MG63 (cell line): ENCODE measurements at regions not wholly inside any gene's neighbourhood (a gene's known extent, or its start where the extent isn't known, plus 50 kb on each side); places are given as distances from the start of the nearest gene placed in this dataset.
"Not testable (repeated sequence)": the region's sequence is repeated elsewhere in the genome, so short reads cannot be mapped to it uniquely, and the experiment has no call there.

Source experiments
- DNase-seq: peaks from one replicate; pipeline ENCODE4 v3.0.0-alpha.2; 2020
- H3K27me3 ChIP-seq: fragments of 250-450 bp; sonication (Bioruptor Pico); 2 replicates; pipeline ENCODE4 v1.5.1; 2020; ENCODE audit warnings: mild to moderate bottlenecking, moderate library complexity
- H3K36me3 ChIP-seq: fragments of 250-450 bp; sonication (Bioruptor Pico); 2 replicates; pipeline ENCODE4 v1.5.1; 2020; ENCODE audit warnings: mild to moderate bottlenecking, moderate library complexity
- H3K4me3 ChIP-seq: fragments of 250-450 bp; sonication (Bioruptor Pico); 2 replicates; pipeline ENCODE4 v1.5.1; 2020; ENCODE audit warnings: mild to moderate bottlenecking, moderate library complexity
- H3K9me3 ChIP-seq: fragments of 250-450 bp; sonication (Bioruptor Pico); 2 replicates; pipeline ENCODE4 v1.5.1; 2020; ENCODE audit warnings: mild to moderate bottlenecking, moderate library complexity

DNA sequence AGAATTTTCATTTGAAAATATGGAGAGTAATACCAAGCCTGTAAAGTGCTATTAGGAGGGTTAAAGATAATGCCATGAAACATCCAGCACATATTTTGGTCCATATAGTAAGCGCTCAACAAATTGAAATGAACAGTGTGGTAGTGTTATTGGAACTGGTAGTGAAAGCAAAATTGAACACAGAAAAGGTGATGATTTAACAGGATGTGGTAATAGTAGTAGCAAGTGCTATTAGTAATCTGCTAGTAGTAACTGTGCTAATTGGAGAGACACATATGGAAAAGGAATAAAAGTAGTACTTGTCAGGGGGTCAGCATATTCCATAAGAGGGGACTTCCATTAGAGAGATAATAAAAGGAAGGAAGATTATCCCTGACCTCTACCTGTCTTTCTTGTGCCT is 187.3 kb downstream of the HTR1A start:
- Histone ChIP-seq H3K36me3 (no peaks in the 10 kb centered on the region), H3K9me3 (no peaks in the 10 kb centered on the region), H3K27me3 (no peaks in the 10 kb centered on the region)

DNA sequence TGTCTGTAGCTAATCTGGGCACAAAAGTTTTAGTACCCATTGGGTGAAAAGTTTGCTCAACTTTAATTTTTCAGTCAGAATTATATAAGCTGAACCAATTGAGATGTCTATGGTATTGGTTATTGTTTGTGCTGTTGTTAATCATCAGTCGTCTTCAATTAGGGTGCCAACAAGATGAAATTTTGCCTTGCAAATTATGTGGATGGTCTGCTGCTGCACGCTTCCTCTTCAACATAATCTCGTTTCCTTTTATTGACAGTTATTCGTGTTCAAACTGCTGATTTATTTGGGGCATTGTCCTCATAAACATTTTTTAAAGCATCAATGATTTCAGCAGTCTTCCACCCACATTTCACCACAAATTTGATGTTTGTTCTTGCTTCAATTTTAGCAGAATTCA is 194.0 kb downstream of the HTR1A start:
- H3K27me3 ChIP-seq: no peaks in the 10 kb centered on the region
- no peak for DNase-seq
- no peaks in the 10 kb centered on the region for H3K9me3 ChIP-seq
- H3K4me3 ChIP-seq: no peak overlapping the region
- no peaks in the 10 kb centered on the region for H3K36me3 ChIP-seq

More for the DNA sequence above, 187.3 kb downstream of the HTR1A start:
- DNase-seq: no peak
- no peak overlapping the region for H3K4me3 ChIP-seq

DNA sequence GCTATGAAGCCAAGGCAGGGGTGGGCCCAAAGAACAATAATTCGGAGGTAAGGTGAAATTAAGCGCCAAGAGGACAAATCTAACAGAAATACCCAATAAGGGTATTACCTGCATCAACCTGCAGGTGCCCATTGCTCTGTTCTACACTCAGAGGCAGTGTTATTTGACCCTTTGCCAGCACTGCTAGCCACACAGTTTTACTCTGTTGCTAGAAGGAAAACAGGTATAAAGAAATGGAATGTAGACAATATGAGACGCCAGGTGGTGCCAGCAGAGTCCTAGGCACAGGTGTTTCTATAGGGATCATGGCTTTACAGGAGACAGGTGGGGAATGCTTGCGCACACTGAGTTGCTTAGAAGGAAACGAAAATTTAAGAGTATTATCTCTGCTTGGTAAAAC is 201.3 kb downstream of the HTR1A start:
- Histone ChIP-seq H3K27me3 (no peaks in the 10 kb centered on the region), H3K4me3 (no peak overlapping the region), H3K9me3 (no peaks in the 10 kb centered on the region), H3K36me3 (no peaks in the 10 kb centered on the region)
- no peak for DNase-seq

DNA sequence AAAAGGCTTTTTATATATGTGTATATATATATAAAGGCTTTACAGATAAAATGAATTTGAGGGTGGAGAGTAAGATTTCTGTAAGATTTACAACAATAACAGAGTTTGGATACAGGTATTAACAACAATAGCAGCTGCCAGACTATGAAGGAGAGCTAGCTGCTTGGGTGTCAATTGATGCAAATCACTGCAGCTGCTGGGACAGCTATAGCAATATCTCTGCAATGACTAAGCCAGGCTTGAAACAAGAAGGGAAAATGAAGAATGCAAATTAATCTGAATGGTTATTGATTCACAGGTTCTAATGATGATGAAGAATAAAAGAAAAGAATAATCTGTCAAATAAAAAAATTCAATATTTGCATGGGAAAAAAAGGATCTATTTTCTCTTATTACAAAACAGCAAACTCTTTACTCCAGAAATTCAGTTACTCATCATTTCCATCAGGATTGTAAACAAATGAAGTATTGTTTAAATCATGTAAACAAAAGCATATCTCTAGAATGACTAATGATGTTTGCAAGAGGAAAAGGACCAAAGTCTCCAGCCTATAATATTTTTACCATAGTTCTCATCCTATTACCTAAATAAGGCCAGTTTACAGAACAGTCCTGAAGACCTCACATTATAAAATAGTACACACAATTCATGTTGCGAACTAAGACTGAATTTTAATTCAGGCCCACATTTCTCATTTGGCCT is 219.0 kb downstream of the HTR1A start:
- DNase-seq: no peak

DNA sequence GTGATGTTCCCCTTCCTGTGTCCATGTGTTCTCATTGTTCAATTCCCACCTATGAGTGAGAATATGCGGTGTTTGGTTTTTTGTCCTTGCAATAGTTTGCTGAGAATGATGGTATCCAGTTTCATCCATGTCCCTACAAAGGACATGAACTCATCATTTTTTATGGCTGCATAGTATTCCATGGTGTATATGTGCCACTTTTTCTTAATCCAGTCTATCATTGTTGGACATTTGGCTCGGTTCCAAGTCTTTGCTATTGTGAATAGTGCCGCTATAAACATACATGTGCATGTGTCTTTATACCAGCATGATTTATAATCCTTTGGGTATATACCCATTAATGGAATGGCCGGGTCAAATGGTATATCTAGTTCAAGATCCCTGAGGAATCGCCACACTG is 229.4 kb downstream of the HTR1A start:
- not testable (repeated sequence) for H3K27me3 ChIP-seq, H3K9me3 ChIP-seq, DNase-seq, H3K4me3 ChIP-seq, H3K36me3 ChIP-seq

More for the DNA sequence above, 219.0 kb downstream of the HTR1A start:
- Histone ChIP-seq H3K36me3 (no peaks in the 10 kb centered on the region), H3K27me3 (no peaks in the 10 kb centered on the region; the same call in 1 of the 2 replicates), H3K4me3 (no peak overlapping the region), H3K9me3 (peaks cover 6% of the 10 kb centered on the region)

DNA sequence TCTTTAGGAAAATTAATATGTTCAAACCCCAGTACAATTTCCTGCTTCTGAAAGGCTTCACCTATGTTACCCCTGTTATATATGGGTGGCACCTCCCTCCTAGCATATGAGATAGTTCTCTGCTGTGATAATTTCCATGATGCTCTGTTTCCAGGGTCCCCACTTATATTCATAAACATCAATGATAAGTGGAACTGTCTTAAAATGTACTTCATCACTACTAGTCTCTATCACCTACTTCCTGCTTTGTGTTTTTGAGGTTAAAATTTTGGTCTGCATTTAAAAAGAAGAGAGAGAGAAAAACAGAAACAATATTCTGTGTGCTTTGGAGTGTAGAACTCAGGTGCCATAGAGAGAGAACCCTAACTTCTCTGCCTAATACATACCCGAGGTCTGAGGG is 234.7 kb downstream of the HTR1A start:
- Histone ChIP-seq H3K36me3 (no peaks in the 10 kb centered on the region), H3K9me3 (no peaks in the 10 kb centered on the region), H3K27me3 (no peaks in the 10 kb centered on the region), H3K4me3 (no peak overlapping the region)
- DNase-seq: no peak

DNA sequence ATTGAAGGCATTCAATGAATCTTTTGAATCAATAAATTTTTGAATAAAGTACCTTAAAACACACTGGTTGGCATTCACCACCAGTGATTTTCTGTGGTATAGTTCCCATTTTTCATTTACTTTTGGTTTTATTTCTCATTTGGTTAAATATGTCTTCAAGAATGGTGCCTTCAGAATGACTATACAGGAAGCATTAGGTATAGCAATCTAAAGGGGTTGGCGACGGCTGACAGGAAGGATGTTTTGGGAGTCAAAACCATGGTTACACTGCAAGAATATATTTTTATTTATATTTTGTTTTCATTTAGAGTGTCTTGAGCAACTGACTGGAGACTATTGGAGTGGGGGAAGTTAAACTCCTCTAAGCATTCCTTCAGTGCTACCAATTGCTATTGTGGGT is 235.7 kb downstream of the HTR1A start:
- Histone ChIP-seq H3K27me3 (no peaks in the 10 kb centered on the region), H3K9me3 (no peaks in the 10 kb centered on the region), H3K36me3 (no peaks in the 10 kb centered on the region), H3K4me3 (no peak overlapping the region)
- no peak for DNase-seq

DNA sequence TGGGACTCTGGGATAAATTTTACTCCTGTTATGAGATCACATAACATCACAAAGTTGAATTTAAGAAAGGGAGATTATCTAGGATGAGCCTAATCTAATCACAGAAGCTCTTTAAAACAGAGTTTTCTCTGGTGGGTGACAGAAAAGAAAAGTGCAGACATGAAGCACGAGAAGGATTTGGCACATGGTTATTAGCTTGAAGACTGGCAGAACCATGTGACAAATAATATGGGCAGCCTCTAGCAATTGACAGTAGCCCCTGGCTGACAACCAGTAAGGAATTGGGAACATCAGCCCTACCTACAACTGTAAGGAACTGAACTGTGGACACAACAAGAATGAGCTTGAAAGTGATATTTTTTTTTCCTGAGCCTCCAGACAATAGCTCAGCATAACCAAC is 243.1 kb downstream of the HTR1A start:
- no peaks in the 10 kb centered on the region for H3K27me3 ChIP-seq
- H3K36me3 ChIP-seq: no peaks in the 10 kb centered on the region
- DNase-seq: no peak
- no peaks in the 10 kb centered on the region for H3K9me3 ChIP-seq
- no peak overlapping the region for H3K4me3 ChIP-seq

DNA sequence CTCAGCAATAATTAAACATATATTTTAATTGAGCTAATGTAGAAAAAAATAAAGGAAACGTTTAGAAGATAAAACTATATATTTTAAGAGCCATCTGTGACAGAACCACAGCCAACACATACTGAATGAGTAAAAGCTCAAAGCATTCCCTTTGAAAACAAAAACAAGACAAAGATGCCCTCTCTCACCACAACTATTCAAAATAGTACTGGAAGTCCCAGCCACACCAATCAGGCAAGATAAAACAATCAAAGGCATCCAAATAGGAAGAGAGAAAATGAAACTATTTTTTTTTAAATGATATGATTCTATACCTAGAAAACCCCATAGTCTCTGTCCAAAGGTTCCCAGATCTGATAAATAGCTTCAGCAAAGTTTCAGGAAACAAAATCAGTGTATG is 262.0 kb downstream of the HTR1A start:
- H3K9me3 ChIP-seq: no peaks in the 10 kb centered on the region
- no peaks in the 10 kb centered on the region for H3K36me3 ChIP-seq
- no peak for DNase-seq
- H3K4me3 ChIP-seq: no peak overlapping the region
- H3K27me3 ChIP-seq: no peaks in the 10 kb centered on the region

DNA sequence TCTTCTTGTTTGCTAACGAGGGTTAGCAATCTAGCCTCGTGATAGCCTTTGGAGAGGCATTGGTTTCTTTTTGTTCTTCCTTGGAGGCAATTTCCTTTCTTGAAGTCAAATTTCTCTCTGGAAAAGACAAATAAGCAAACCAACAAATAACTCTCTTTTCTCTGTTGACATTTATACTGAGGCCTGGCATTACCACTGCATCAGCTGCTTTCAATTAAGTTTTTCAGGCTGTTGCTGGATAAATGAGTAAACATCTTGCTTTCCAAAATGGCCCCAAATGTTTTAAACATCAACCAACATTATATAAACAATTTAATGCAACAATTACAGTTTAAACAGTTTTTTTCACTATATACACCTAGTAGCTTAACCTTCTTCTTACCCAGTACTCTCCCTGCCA is 264.4 kb downstream of the HTR1A start:
- Histone ChIP-seq H3K4me3 (no peak overlapping the region), H3K36me3 (no peaks in the 10 kb centered on the region), H3K9me3 (no peaks in the 10 kb centered on the region), H3K27me3 (no peaks in the 10 kb centered on the region)
- no peak for DNase-seq

DNA sequence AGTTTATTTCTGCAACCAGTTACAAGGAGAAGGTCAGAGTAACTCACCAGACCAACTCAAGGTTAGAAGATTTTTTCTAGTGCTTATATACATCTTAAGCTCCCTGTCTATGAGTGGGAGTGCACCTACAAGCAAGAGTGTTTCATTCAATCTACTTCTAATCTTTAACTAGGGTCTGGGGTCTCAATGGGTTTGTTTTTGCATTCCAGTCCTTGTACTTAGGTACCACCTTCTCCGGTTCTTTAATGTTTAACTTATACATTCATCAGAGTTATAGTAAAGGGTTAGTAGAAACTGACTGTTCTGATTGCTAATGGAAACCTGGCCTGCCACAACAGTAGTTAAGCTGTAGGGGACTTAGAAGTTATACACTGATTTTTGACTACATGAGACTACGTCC is 271.7 kb downstream of the HTR1A start:
- Histone ChIP-seq H3K27me3 (no peaks in the 10 kb centered on the region), H3K4me3 (no peak overlapping the region), H3K36me3 (no peaks in the 10 kb centered on the region), H3K9me3 (no peaks in the 10 kb centered on the region)
- no peak for DNase-seq

DNA sequence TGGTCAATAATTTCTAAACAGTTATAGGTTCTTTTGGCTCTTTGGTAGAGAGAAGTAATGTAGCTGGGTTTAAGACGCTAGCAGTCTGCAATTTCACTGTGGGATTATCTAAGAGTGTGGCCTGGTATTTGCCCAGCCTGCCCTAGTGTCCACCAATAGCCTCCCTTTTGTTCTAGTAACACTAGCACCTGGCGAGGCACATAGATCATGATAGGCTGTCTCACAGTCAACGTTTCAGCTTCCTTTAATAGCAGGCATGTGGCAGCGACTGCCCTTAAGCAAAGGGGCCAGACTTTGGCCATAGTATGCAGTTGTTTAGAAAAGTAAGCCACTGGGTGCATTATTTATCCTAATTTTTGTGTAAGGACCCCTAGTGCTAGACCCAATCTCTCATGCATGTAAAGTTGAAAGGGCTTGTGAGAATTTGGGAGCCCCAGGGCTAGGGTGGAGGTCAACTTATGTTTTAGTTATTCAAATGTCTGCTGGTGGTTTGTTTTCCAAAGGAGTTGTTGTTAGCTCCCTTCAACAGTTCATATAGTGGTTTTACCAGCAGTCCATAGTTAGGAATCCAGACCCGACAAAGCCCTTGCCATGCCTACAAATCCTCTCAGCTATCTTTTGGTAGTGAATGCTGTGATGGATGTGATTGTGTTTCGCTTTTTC is 274.3 kb downstream of the HTR1A start:
- DNase-seq: no peak
- Histone ChIP-seq H3K36me3 (no peaks in the 10 kb centered on the region), H3K27me3 (no peaks in the 10 kb centered on the region), H3K4me3 (no peak overlapping the region), H3K9me3 (no peaks in the 10 kb centered on the region)

DNA sequence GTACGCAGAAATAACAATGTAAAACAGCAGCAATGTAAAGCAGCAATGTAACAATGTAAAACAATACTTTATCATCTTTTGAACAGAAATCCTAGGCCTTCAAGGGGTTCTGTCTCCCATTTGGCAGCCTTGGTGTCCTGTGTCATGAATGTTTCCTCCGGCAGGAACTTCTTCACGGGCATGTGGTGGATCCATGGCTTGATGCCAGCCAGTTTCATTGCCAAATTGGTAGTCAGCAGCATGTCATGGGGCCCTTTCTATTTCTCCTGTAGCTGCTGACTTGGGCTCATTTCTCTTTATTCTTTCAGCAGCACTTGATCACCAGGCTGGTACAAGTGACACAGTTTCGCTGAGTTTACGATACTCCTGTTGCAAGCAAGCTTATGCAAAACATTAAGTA is 275.3 kb downstream of the HTR1A start:
- Histone ChIP-seq H3K4me3 (no peak overlapping the region), H3K36me3 (no peaks in the 10 kb centered on the region), H3K27me3 (no peaks in the 10 kb centered on the region), H3K9me3 (no peaks in the 10 kb centered on the region)
- peak; percentile 52 for DNase-seq

DNA sequence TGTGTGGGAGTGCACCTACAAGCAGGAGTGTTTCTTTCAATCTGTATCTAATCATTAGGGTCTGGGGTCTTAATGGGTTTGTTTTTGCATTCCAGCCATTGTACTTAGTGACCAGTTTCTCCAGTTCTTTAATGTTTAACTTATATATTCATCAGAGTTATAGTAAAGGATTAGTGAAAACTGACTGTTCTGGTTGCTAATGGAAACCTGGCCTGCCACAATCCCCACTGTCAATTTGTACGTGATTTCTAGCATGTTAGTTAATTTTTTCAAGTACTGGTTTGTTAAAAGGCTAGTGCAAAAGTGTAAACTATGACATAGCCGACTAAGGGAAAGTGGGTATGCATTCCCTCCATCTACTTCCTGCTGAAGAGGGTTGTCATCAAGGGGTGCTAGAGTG is 276.1 kb downstream of the HTR1A start:
- Histone ChIP-seq H3K4me3 (no peak overlapping the region), H3K36me3 (no peaks in the 10 kb centered on the region), H3K27me3 (no peaks in the 10 kb centered on the region), H3K9me3 (no peaks in the 10 kb centered on the region)
- DNase-seq: no peak

DNA sequence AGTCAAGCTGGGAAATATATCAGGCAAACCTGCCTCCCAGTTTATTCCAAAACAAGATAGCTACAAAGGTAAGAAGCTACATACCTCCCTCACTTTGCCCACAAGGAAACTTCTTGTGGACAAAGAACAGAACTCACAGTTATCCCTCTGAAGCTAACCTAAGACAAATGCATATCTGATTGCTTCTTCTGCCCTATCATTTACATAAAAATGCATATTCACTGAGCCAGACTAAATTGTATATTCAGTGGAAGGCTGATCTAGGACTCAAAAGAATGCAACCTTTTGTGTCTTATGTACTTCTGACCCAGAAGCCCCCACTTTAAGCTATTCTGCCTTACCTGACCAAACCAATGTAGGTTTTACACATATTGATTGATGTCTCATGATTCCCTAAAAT is 276.8 kb downstream of the HTR1A start:
- Histone ChIP-seq H3K4me3 (no peak overlapping the region), H3K36me3 (no peaks in the 10 kb centered on the region), H3K9me3 (no peaks in the 10 kb centered on the region), H3K27me3 (no peaks in the 10 kb centered on the region)
- no peak for DNase-seq

DNA sequence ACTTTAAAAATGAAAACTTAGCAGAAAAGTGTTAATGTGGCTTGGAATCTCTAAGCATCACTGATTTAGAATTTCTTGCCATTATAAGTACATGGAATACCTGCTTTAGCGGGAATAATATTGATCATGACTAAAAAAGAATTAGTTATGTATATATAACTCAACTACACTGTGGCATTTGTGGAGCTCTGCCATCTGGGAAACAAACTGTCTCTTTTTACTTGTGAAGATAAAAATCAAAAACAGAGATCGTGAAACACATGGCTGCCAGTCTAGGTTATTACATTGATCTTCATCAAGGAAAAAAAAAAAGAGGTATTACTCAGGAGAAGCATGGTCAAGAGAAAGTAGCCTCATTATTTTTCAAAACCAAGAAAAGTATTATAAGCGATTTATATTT is 287.4 kb downstream of the HTR1A start:
- H3K9me3 ChIP-seq: no peaks in the 10 kb centered on the region
- H3K4me3 ChIP-seq: no peak overlapping the region
- no peak for DNase-seq
- H3K36me3 ChIP-seq: no peaks in the 10 kb centered on the region
- H3K27me3 ChIP-seq: no peaks in the 10 kb centered on the region

DNA sequence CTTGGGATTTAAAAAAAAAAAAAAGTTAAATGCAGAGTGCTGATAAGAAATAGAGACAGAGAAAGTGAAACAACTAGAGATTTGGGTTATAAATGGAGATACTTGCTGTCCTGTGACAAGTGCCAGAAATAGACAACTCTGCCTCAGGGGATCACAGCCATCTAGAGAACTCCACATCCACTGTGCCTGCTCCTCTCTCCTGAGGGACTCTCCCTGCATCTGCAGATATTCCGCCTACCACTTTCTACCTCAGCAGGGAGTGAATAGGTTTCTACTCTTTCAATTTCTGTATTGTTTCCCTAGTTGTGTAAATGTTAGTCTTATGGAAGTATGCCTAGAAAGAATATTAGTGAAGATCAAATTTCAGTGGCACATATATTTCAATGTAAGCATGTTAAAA is 307.2 kb downstream of the HTR1A start:
- Histone ChIP-seq H3K36me3 (no peaks in the 10 kb centered on the region), H3K27me3 (no peaks in the 10 kb centered on the region), H3K9me3 (no peaks in the 10 kb centered on the region), H3K4me3 (no peak overlapping the region)
- no peak for DNase-seq

DNA sequence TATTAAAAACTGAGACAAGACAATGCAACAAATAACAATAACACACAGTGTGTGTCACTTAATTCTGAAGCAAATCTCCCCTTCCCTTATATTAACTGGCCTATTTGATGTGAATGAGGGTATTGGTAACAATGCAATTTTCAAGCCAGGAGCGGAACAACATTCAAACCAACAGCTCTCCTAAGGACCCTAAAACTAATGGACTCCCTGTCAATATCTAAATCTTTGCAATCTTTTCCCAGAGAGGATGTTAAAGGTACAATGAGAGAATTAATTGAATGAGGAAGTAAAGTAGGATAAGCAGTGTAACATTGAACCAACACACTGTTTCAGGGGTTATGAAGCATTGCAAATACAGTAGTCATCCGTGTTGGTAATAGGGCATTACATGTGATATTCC is 311.7 kb downstream of the HTR1A start:
- H3K4me3 ChIP-seq: no peak overlapping the region
- no peaks in the 10 kb centered on the region for H3K36me3 ChIP-seq
- no peaks in the 10 kb centered on the region for H3K27me3 ChIP-seq
- no peaks in the 10 kb centered on the region for H3K9me3 ChIP-seq
- no peak for DNase-seq
